Skeletal muscle tissue (tissue), 3 donors: ENCODE measurements at regions not wholly inside any gene's neighbourhood (a gene's known extent, or its start where the extent isn't known, plus 50 kb on each side); places are given as distances from the start of the nearest gene placed in this dataset.

Source experiments
- H3K27ac ChIP-seq: one replicate; pipeline ENCODE4 v1.7.0; 2013; ENCODE audit warnings: mild to moderate bottlenecking, low read depth, low read length, inconsistent platforms
- H3K27me3 ChIP-seq, 3 donors: one replicate each; pipeline ENCODE4 v1.7.0; 2013; ENCODE audit warnings: low read length in 3 of 3; ENCODE audit not compliant: control insufficient read depth in 3 of 3, insufficient read depth in 3 of 3
- H3K36me3 ChIP-seq, 3 donors: one replicate each; pipeline ENCODE4 v1.7.0; 2013; ENCODE audit warnings: low read length in 3 of 3; ENCODE audit not compliant: control insufficient read depth in 3 of 3, insufficient read depth in 3 of 3
- H3K4me1 ChIP-seq, 3 donors: one replicate each; pipeline ENCODE4 v1.7.0; 2013; ENCODE audit warnings: low read length in 3 of 3, mild to moderate bottlenecking in 3 of 3; ENCODE audit not compliant: control insufficient read depth in 3 of 3, insufficient read depth in 3 of 3
- H3K4me3 ChIP-seq, 3 donors: one replicate each; pipeline ENCODE4 v1.7.0; 2013; ENCODE audit warnings: low read length in 3 of 3
- H3K9ac ChIP-seq, 3 donors: one replicate each; pipeline ENCODE4 v1.7.0; 2013; ENCODE audit warnings: low read length in 3 of 3, mild to moderate bottlenecking in 3 of 3, moderate library complexity in 2 of 3, low read depth in 1 of 3
- H3K9me3 ChIP-seq, 3 donors: one replicate each; pipeline ENCODE4 v1.7.0; 2013; ENCODE audit warnings: low read length in 3 of 3; ENCODE audit not compliant: control insufficient read depth in 3 of 3
- donor health status: Osteomylitis.

GRCh38 chr5:40381016-40381415 lies 298.7 kb upstream of the PTGER4 start:
- Histone ChIP-seq H3K36me3 (no peaks in the 10 kb centered on the region), H3K27me3 (no peaks in the 10 kb centered on the region), H3K9me3 (no peaks in the 10 kb centered on the region), H3K4me1 (no peaks in the 10 kb centered on the region), H3K27ac (no peak overlapping the region), H3K4me3 (no peak overlapping the region), H3K9ac (no peak overlapping the region)

- H3K27ac ChIP-seq: no peak overlapping the region
These were observed 301.1 kb upstream of the PTGER4 start for GRCh38 chr5:40378396-40379177.

DNA sequence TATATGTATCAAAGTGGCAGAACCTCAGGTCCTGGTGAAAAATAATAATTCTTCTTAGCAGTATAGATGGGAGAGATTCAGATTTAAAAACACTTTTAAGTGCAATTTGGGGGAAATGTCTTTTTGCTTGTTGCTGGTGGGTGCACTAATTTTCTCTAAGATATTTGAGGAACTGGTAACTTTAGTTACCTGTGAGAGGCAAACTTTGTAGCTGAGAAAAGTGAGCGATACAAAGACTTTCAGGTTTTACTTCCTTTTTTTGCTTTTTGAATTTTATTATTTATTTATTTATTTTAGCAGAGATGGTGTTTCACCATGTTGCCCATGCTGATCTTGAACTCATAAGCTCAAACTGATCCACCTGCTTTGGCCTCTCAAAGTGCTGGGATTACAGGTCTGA lies 303.1 kb upstream of the PTGER4 start:
- Histone ChIP-seq H3K27me3 (no peaks in the 10 kb centered on the region), H3K9me3 (no peaks in the 10 kb centered on the region), H3K4me3 (no peak overlapping the region), H3K4me1 (no peaks in the 10 kb centered on the region), H3K36me3 (no peaks in the 10 kb centered on the region), H3K27ac (no peak overlapping the region), H3K9ac (no peak overlapping the region)

More at GRCh38 chr5:40378396-40379177, 301.1 kb upstream of the PTGER4 start:
- Histone ChIP-seq H3K4me3 (no peak overlapping the region), H3K27me3 (no peaks in the 10 kb centered on the region), H3K36me3 (no peaks in the 10 kb centered on the region), H3K4me1 (no peaks in the 10 kb centered on the region), H3K9me3 (no peaks in the 10 kb centered on the region), H3K9ac (no peak overlapping the region)

DNA sequence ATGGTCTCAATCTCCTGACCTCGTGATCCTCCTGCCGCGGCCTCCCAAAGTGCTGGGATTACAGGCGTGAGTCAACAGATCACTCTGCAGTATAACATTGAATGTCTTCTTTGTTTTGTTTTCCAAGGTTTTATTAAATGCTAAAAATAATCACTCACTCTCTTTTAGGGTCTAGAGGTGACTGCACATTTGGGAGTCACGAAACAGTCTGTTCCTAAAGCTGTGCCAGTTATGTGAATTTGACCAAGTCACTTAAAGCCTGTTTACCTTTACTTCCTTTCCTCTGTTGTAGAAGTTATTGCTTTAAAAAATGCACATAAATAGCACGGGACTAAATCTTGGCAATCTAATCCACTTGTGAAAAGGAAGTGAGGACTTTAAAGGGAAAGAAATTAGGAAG lies 304.9 kb upstream of the PTGER4 start:
- H3K36me3 ChIP-seq: no peaks in the 10 kb centered on the region
- H3K9ac ChIP-seq: no peak overlapping the region
- no peaks in the 10 kb centered on the region for H3K4me1 ChIP-seq
- no peak overlapping the region for H3K4me3 ChIP-seq
- H3K27ac ChIP-seq: no peak overlapping the region
- no peaks in the 10 kb centered on the region for H3K27me3 ChIP-seq
- no peaks in the 10 kb centered on the region for H3K9me3 ChIP-seq

DNA sequence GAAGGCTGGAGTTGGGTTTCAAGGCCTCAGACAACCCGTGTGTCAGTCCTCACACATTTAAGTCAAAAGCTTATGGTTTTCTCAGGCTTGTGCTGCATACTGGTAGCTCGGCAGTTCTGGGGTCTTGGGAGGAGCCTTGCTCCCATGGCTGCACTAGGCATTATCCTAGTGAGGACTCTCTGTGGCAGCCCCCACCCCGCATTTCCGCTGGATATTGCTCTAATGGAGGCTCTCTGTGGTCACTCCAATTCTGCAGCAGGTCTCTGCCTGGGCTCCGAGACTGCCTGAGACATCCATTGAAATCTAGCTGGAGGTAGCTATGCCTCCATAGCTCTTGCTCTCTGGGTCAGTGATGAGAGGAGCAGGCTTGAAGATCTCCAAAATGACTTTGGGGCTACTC lies 311.5 kb upstream of the PTGER4 start:
- no peak overlapping the region for H3K27ac ChIP-seq
- no peaks in the 10 kb centered on the region for H3K36me3 ChIP-seq
- no peaks in the 10 kb centered on the region for H3K4me1 ChIP-seq
- no peak overlapping the region for H3K9ac ChIP-seq
- H3K9me3 ChIP-seq: no peaks in the 10 kb centered on the region
- H3K27me3 ChIP-seq: no peaks in the 10 kb centered on the region
- no peak overlapping the region for H3K4me3 ChIP-seq

- H3K4me1 ChIP-seq: no peaks in the 10 kb centered on the region
- H3K36me3 ChIP-seq: no peaks in the 10 kb centered on the region
- H3K9me3 ChIP-seq: no peaks in the 10 kb centered on the region
- no peaks in the 10 kb centered on the region for H3K27me3 ChIP-seq
- no peak overlapping the region for H3K27ac ChIP-seq
- no peak overlapping the region for H3K4me3 ChIP-seq
- H3K9ac ChIP-seq: no peak overlapping the region
These were observed 312.5 kb upstream of the PTGER4 start for GRCh38 chr5:40367255-40367654.

GRCh38 chr5:40365342-40366330 lies 314.1 kb upstream of the PTGER4 start:
- Histone ChIP-seq H3K4me3 (no peak overlapping the region), H3K4me1 (no peaks in the 10 kb centered on the region), H3K9me3 (no peaks in the 10 kb centered on the region), H3K36me3 (no peaks in the 10 kb centered on the region), H3K27me3 (no peaks in the 10 kb centered on the region), H3K9ac (no peak overlapping the region), H3K27ac (no peak overlapping the region)

DNA sequence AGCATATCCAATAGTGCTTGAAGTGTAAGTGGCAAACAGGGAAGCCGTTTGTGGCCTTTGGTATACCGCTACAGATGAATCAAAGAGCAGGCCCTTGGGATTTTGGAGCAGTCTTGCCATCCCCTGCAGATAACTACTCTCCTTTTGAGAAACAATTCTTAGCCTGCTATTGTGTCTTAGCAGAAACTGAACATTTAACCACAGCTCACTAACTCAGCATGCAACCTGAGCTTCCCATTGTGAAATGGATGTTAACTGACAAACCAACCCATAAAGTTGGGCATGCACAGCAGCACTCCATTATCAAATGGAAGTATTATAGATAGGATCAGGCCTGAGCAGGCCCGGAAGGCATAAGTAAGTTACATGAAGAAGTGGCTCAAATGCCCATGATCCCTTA lies 315.3 kb upstream of the PTGER4 start:
- Histone ChIP-seq H3K9me3 (no peaks in the 10 kb centered on the region), H3K27me3 (no peaks in the 10 kb centered on the region), H3K36me3 (no peaks in the 10 kb centered on the region), H3K4me1 (no peaks in the 10 kb centered on the region), H3K27ac (no peak overlapping the region), H3K9ac (no peak overlapping the region), H3K4me3 (no peak overlapping the region)

DNA sequence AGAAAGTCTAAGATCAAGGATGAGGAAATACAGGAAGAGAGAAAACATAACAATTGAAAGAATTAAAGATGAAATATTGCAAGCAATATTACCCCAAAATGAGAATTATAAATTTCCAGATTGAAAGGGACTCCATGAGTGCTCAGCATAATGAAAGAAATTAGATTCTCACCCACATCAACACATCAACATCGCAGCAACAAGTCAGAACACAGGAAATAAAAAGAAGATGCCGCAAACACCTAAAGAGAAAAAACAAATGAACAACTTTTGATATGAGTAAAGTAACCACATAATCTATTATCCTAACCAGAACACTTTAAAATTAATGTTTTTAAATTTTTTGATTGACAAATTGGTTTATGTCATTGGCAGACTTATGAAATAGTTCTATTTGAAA lies 318.3 kb upstream of the PTGER4 start:
- no peak overlapping the region for H3K9ac ChIP-seq
- no peaks in the 10 kb centered on the region for H3K27me3 ChIP-seq
- no peak overlapping the region for H3K4me3 ChIP-seq
- no peak overlapping the region for H3K27ac ChIP-seq
- no peaks in the 10 kb centered on the region for H3K36me3 ChIP-seq
- H3K9me3 ChIP-seq: no peaks in the 10 kb centered on the region
- H3K4me1 ChIP-seq: no peaks in the 10 kb centered on the region

- Histone ChIP-seq H3K36me3 (no peaks in the 10 kb centered on the region), H3K27ac (no peak overlapping the region), H3K9ac (no peak overlapping the region), H3K9me3 (no peaks in the 10 kb centered on the region), H3K4me3 (no peak overlapping the region), H3K4me1 (no peaks in the 10 kb centered on the region), H3K27me3 (no peaks in the 10 kb centered on the region)
These were observed 319.0 kb upstream of the PTGER4 start for GRCh38 chr5:40360685-40361084.
